AG04450 (cell line): ENCODE measurements at regions not wholly inside any gene's neighbourhood (a gene's known extent, or its start where the extent isn't known, plus 50 kb on each side); places are given as distances from the start of the nearest gene placed in this dataset.

Experiments used
- CTCF ChIA-PET: fragments of 300-600, 350-600 bp; formaldehyde crosslinking; extraction: SDS; loops from one replicate; lab custom pipeline; 2022; ENCODE audit warnings: antibody characterized with exemption, inconsistent platforms; lab: Charles Lee
- POLR2A ChIA-PET: fragments of 350-600 bp; formaldehyde crosslinking; extraction: SDS; loops from one replicate; lab custom pipeline; 2021; ENCODE audit warnings: antibody characterized with exemption, inconsistent platforms; lab: Yijun Ruan, JAX
- DNase-seq: peaks from one replicate; pipeline ENCODE4 v3.0.0-alpha.2; 2011; ENCODE audit warnings: low read depth, low spot score
- H3K27ac ChIP-seq: one replicate; pipeline ENCODE4 v1.5.1; 2012; ENCODE audit warnings: low read depth, low read length, control low read depth
- H3K27me3 ChIP-seq: one replicate; pipeline ENCODE4 v1.6.0; 2012; ENCODE audit warnings: low read length; ENCODE audit not compliant: control insufficient read depth, insufficient read depth
- H3K4me3 ChIP-seq: 2 replicates; pipeline ENCODE4 v1.5.1; 2011; ENCODE audit warnings: mild to moderate bottlenecking, low read depth, low read length, control low read depth
- H3K9me3 ChIP-seq: 2 replicates; pipeline ENCODE4 v1.5.1; 2012; ENCODE audit warnings: low read length; ENCODE audit not compliant: control insufficient read depth, insufficient read depth
- CTCF ChIP-seq: IDR thresholded peaks from 2 replicates; pipeline ENCODE4 v1.5.1; 2011; ENCODE audit warnings: low read depth, low read length, control low read depth, inconsistent platforms

GRCh38 chr1:90510143-90510542, 207.0 kb downstream of the BARHL2 start:
- Histone ChIP-seq H3K27ac (no peak overlapping the region), H3K4me3 (no peak overlapping the region), H3K27me3 (no peaks in the 10 kb centered on the region), H3K9me3 (no peaks in the 10 kb centered on the region)
- no peak for DNase-seq
- TF ChIP-seq CTCF, result no peak
- POLR2A ChIA-PET, result no interaction called here
- CTCF ChIA-PET, result interaction anchor here (0.6 kb wide), 1 partner anchor 36 kb away, joined by 3 read pairs; no protein-coding TSS in a partner anchor

GRCh38 chr1:90509225-90510048, 207.7 kb downstream of the BARHL2 start:
- Histone ChIP-seq H3K9me3 (no peaks in the 10 kb centered on the region), H3K4me3 (no peak overlapping the region), H3K27ac (no peak overlapping the region), H3K27me3 (no peaks in the 10 kb centered on the region)
- ChIA-PET CTCF (interaction anchor here (0.6 kb wide), 1 partner anchor 36 kb away, joined by 3 read pairs; no protein-coding TSS in a partner anchor), POLR2A (no interaction called here)
- TF ChIP-seq CTCF, result no peak
- no peak for DNase-seq

- Histone ChIP-seq H3K27me3 (no peaks in the 10 kb centered on the region), H3K9me3 (no peaks in the 10 kb centered on the region), H3K4me3 (no peak overlapping the region), H3K27ac (no peak overlapping the region)
- ChIA-PET POLR2A (no interaction called here), CTCF (no interaction called here)
- TF ChIP-seq CTCF, result no peak
- DNase-seq, result no peak
Observed at GRCh38 chr1:90508376-90509167, 208.5 kb downstream of the BARHL2 start.

GRCh38 chr1:90507173-90507572, 209.9 kb downstream of the BARHL2 start:
- no peak overlapping the region for H3K27ac ChIP-seq
- TF ChIP-seq CTCF, result no peak
- H3K4me3 ChIP-seq, result no peak overlapping the region
- ChIA-PET POLR2A (no interaction called here), CTCF (no interaction called here)
- DNase-seq, result no peak
- no peaks in the 10 kb centered on the region for H3K9me3 ChIP-seq
- no peaks in the 10 kb centered on the region for H3K27me3 ChIP-seq

GRCh38 chr1:90505806-90506205, 211.3 kb downstream of the BARHL2 start:
- H3K4me3 ChIP-seq, result no peak overlapping the region
- CTCF ChIA-PET, result no interaction called here
- DNase-seq, result no peak
- H3K9me3 ChIP-seq, result no peaks in the 10 kb centered on the region
- no peak for TF ChIP-seq CTCF
- H3K27me3 ChIP-seq, result no peaks in the 10 kb centered on the region
- no peak overlapping the region for H3K27ac ChIP-seq
- POLR2A ChIA-PET, result no interaction called here
